Activated CD8-positive, alpha-beta T cell treated with anti-CD3 and anti-CD28 coated beads for 36 hours (primary cell): ENCODE measurements at regions not wholly inside any gene's neighbourhood (a gene's known extent, or its start where the extent isn't known, plus 50 kb on each side); places are given as distances from the start of the nearest gene placed in this dataset.

ENCODE experiments used
- ATAC-seq: fragments of 200-7000 bp; cut with Tn5 transposase; one replicate; pipeline ENCODE4 v1.10.0; 2021; ENCODE audit warnings: mild to moderate bottlenecking, moderate library complexity
- CTCF ChIA-PET: fragments of 350-600 bp; sonication (Branson Sonifier 250); formaldehyde crosslinking; loops from one replicate; lab custom pipeline; 2021; ENCODE audit warnings: antibody characterized with exemption; lab: Charles Lee
- POLR2A ChIA-PET: fragments of 350-600 bp; sonication (Branson Sonifier 250); formaldehyde crosslinking; loops from one replicate; lab custom pipeline; 2021; ENCODE audit warnings: antibody characterized with exemption; lab: Charles Lee
- DNase-seq: peaks from one replicate; pipeline ENCODE4 v3.0.0-alpha.2; 2020
- H3K27ac Mint-ChIP-seq: one replicate; pipeline ENCODE4 v1.8.0; 2021; ENCODE audit warnings: mild to moderate bottlenecking, mixed read lengths
- H3K27me3 Mint-ChIP-seq: one replicate; pipeline ENCODE4 v1.8.0; 2021; ENCODE audit warnings: mixed read lengths
- H3K36me3 Mint-ChIP-seq: one replicate; pipeline ENCODE4 v1.8.0; 2021; ENCODE audit warnings: low read depth, mixed read lengths
- H3K4me1 Mint-ChIP-seq: one replicate; pipeline ENCODE4 v1.8.0; 2021; ENCODE audit warnings: low read depth, mixed read lengths
- H3K4me3 Mint-ChIP-seq: one replicate; pipeline ENCODE4 v1.8.0; 2021; ENCODE audit warnings: mild to moderate bottlenecking, moderate library complexity, mixed read lengths
- H3K9me3 Mint-ChIP-seq: one replicate; pipeline ENCODE4 v1.8.0; 2021; ENCODE audit warnings: mixed read lengths
- CTCF ChIP-seq: fragments of 200-600 bp; IDR thresholded peaks from one replicate; pipeline ENCODE4 v1.8.0; 2022; ENCODE audit warnings: antibody characterized with exemption, mild to moderate bottlenecking
- intact Hi-C: fragments of 100-400 bp; cut with micrococcal nuclease; formaldehyde crosslinking; loops from one replicate; pipeline ENCODE4 v1.10.0; 2022

- Mint-ChIP-seq H3K4me1 (no peaks in the 10 kb centered on the region), H3K27me3 (no peaks in the 10 kb centered on the region), H3K27ac (no peak overlapping the region), H3K36me3 (no peaks in the 10 kb centered on the region), H3K4me3 (no peak overlapping the region), H3K9me3 (peaks cover 2% of the 10 kb centered on the region)
- intact Hi-C loops, result no loop called here
- no peak for TF ChIP-seq CTCF
- ATAC-seq (no peak), DNase-seq (no peak)
- POLR2A ChIA-PET, result no interaction called here
- CTCF ChIA-PET, result no interaction called here
Measured at GRCh38 chr6:19587238-19587942, 249.8 kb upstream of the ID4 start.

GRCh38 chr6:19590501-19591131 is 246.6 kb upstream of the ID4 start:
- Mint-ChIP-seq H3K4me1 (no peaks in the 10 kb centered on the region), H3K27me3 (no peaks in the 10 kb centered on the region), H3K4me3 (no peak overlapping the region), H3K27ac (no peak overlapping the region), H3K9me3 (peaks cover 2% of the 10 kb centered on the region), H3K36me3 (no peaks in the 10 kb centered on the region)
- intact Hi-C loops, result no loop called here
- TF ChIP-seq CTCF, result no peak
- ChIA-PET POLR2A (no interaction called here), CTCF (no interaction called here)
- DNase-seq (no peak), ATAC-seq (no peak)

GRCh38 chr6:19597809-19598320 is 239.3 kb upstream of the ID4 start:
- Mint-ChIP-seq H3K27ac (no peak overlapping the region), H3K4me3 (no peak overlapping the region), H3K27me3 (no peaks in the 10 kb centered on the region), H3K4me1 (no peaks in the 10 kb centered on the region), H3K9me3 (peaks cover 2% of the 10 kb centered on the region), H3K36me3 (no peaks in the 10 kb centered on the region)
- intact Hi-C loops, result no loop called here
- ATAC-seq, result no peak
- no peak for DNase-seq
- CTCF ChIA-PET, result no interaction called here
- POLR2A ChIA-PET, result interaction anchor here (0.7 kb wide), 1 partner anchor 678 kb away, joined by 3 read pairs; no protein-coding TSS in a partner anchor
- no peak for TF ChIP-seq CTCF

- no peak overlapping the region for H3K27ac Mint-ChIP-seq
- CTCF ChIA-PET, result no interaction called here
- H3K36me3 Mint-ChIP-seq, result no peaks in the 10 kb centered on the region
- POLR2A ChIA-PET, result no interaction called here
- H3K4me1 Mint-ChIP-seq, result no peaks in the 10 kb centered on the region
- intact Hi-C loops, result no loop called here
- ATAC-seq (no peak), DNase-seq (no peak)
- H3K27me3 Mint-ChIP-seq, result no peaks in the 10 kb centered on the region
- no peak overlapping the region for H3K4me3 Mint-ChIP-seq
- peaks cover under 1% of the 10 kb centered on the region for H3K9me3 Mint-ChIP-seq
- TF ChIP-seq CTCF, result no peak
Measured at GRCh38 chr6:19599796-19600464, 237.2 kb upstream of the ID4 start.
